HG03571 (cell line): ENCODE measurements at regions not wholly inside any gene's neighbourhood (a gene's known extent, or its start where the extent isn't known, plus 50 kb on each side); places are given as distances from the start of the nearest gene placed in this dataset.
"Not testable (repeated sequence)": the region's sequence is repeated elsewhere in the genome, so short reads cannot be mapped to it uniquely, and the experiment has no call there.

Source experiments
- ATAC-seq: cut with Tn5 transposase; IDR thresholded peaks from one replicate; pipeline ENCODE4 v1.9.1; 2021; ENCODE audit not compliant: unreplicated experiment

DNA sequence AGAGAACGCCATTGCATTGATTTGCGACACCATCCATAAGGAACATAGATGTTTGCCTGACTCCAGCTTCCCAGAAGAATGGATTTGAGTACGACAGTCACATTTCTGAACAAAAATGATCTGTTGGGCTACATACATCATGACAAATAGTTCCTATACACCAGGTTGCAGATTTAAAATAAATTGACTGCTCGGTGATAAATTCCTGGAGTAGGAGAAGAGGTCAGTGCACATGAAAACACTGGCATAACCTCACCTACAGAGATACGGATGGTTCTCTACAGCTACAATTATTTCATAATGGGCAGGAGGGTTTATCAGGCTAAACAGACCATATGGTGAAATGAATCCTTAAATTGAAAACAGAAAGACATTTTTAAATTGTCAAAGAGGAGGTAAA lies 316.5 kb upstream of the ADARB2 start:
- ATAC-seq, result no peak

DNA sequence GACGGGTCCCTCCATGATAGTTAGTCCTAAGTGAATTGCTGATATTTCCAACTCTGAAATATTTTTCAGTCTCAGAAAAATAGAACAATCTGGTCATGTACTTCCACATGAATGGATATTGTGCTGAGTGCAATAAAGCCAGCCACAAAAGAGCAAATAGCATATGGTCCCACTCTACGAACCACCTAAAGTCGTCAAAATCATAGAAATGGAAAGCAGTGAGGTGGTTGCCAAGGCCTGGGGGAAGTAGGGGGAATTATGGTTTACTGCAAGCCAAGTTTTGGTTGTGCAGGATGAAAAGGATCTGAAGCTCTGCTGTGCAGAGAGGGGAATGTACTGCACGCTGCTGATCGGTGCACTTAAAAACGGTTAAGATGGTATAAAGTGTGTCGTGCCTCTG lies 313.8 kb upstream of the ADARB2 start:
- ATAC-seq, result no peak

DNA sequence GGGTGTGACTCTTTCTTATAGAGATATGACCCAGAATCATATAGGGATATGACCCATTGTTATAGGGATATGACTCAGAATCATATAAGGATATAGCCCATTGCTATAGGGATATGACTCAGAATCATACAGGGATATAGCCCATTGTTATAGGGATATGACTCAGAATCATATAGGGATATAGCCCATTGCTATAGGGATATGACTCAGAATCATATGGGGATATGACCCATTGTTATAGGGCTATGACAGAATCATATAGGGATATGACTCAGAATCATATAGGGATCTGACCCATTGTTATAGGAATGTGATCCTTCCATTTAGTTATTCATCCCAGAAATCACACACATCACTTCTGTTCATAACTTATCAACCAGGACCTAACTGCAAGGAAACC lies 312.2 kb upstream of the ADARB2 start:
- no peak for ATAC-seq

DNA sequence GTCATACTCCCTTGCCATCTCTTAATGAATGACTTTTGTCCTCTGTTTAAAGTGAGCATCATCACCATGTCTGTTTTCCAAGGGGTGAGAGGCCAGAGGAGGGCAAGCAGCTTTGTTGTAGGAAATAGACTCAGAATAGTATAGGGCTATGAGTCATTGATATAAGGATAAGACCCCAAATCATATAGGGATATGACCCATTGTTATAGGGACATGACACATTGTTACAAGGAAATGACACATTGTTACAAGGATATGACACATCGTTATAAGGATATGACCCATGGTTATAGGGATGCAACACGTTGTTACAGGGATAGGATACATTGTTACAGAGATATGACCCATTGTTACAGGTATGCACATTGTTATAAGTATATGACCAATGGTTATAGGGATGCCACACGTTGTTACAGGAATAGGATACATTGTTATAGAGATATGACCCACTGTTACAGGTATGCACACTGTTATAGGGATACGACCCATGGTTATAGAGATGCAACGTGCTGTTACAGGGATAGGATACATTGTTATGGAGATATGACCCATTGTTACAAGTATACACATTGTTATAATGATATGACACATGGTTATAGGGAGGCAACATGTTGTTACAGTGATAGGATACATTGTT lies 311.1 kb upstream of the ADARB2 start:
- ATAC-seq, result no peak

DNA sequence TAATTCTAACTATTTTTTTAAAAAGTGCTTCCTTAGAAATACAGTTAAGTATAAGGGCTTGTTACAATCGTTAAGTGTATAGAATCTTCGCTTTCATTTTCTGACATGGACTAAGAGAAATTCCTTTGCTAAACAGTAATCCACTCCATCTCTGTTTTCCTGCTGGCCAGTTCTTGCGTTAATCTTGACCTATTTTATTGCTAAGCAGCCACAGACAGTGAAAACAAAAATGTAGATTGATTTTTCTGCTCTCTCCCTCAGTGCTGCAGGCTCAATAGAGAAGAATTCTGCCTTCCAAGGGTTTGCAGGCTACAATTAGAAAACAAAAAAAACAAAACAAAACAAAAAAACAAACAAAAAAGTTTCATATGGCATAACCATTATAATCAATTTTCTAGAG lies 310.4 kb upstream of the ADARB2 start:
- ATAC-seq, result no peak

DNA sequence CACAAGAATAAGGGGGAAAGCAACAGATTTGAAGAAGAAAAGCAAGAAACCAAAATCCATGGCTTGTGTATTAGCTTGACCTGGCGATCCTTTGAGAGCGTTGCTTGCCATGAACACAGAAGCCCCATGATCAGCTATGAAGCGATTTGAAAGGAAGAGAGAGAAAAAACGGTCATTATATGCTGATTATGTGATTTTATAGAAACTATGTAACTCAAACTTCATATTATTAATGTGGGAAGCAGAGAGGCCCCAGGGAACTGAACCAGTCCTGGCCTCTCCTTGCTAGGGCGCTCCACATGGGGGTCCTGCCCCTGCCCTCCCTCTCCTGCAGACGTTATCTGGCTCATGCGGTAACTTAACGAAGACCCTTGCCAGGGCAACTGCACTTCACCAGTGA lies 306.1 kb upstream of the ADARB2 start:
- ATAC-seq, result no peak

DNA sequence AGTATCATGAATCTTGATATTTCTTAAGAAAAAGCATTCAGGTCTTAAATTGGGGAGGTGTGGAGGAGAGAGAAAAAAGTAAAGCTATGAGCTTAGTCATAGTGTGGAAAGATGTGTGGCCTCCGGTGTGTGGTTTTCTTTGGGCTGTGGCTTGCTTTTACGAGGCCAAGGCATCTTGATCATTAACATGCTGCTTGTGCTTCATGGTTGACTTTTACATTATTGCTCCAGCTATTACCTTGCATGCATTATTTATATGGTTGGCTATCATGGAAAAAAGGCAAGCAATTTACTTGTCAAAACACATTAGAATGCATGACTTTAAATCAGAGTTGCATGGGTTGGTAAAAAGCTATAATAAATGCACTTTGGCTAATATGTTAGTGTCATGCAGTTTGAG lies 300.7 kb upstream of the ADARB2 start:
- ATAC-seq, result no peak

DNA sequence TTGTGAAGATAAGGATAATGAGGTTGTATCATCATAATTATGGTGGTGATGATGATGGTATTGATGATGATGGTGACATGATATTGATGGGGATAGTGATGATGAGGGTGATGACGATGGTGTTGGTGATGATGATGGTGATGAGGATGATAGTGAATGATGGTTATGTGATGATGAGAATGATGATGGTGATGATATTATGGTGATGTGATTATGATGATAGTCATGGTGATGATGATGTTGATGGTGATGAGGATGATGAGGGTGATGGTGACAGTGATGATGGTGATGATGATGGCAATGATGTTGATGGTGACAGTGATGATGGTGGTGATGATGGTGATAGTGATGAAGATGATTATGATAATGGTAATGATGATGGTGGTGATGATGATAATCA lies 299.9 kb upstream of the ADARB2 start:
- no peak for ATAC-seq

DNA sequence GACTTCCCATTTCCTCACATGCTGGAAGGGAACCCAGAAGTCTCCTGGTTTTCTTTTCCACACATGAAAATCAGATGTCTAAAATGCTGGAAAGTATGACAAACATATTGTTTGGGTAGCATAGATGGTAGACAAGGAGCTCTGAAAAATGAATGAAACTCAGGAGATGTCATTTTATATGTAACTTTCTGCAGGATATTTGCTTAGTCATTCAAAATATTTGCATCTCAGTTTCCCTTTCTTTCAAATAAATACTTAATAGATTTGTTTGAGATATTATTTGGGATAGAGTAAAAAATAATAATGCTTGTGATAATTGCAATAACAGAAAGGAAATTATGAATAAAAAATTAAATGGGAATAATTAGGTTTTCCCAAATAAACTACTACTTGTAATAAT lies 298.9 kb upstream of the ADARB2 start:
- ATAC-seq, result no peak

DNA sequence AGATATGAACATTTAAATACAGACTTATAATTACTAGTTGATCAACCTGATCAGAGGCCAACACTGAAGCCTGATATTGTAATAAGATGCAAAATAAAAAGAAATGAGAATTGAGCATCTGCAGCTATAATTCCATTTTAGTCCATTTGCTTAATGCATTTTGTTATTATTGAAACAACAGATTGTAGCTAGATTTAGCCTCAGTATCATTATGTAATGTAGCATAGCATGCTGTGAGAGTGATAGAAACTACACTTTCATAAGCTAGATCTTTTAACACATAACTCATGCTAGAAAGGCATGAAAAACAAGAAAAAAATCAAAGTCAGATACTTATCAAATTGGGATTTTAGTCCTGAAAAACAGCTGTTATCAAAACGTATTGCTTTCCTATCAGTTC lies 292.7 kb upstream of the ADARB2 start:
- ATAC-seq, result no peak

DNA sequence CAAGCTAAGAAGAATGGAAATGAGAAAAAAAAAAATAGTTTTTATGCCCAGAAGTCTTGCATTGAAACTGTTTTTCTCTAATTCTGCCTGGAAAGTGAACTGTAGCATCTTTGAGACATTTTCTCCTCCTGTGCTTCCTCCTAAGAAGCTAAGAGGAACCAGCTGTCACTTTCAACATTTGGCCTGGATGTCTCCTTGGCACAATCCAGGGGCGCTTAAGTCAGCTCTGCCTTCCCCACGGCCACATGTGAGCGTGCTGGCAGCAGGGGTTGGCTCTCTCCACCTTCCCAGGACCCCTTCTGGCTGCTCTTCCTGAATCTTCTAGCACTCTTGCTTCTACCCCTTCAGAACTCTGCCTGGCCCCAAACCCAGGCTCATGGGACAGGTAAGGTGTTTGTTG lies 289.6 kb upstream of the ADARB2 start:
- ATAC-seq, result no peak

DNA sequence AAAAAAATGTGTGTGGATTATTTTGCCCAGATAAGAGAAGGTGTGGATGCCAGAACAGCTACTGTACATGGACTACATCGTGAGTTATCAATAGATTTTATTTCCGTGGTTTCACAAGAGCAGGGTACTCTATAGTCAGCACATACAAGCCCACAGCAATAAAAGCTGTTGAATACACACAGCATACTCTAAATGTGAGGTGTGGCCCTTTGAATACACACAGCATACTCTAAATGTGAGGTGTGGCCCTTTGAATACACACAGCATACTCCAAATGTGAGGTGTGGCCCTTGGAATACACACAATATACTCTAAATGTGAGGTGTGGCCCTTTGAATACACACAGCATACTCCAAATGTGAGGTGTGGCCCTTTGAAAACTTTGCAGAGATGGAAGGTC lies 287.4 kb upstream of the ADARB2 start:
- ATAC-seq, result not testable (repeated sequence)

DNA sequence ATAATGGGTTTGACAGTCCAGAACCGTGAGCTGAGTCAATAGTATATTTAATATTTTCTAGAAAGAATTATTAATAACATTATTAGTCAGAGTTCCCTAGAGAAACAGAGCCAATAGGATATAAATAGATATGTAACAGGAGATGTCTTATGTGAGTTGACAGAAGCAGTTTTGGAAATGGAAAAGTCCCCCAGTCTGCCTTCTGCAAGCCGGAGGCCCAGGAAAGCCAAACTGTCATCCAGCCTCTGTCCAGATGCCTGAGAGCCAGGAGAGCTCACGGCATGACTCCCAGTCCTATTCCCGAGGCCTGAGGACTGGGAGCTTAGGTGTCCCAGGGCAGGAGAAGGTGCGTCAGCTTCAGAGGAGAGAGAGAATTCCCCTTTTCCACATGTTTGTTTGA lies 286.4 kb upstream of the ADARB2 start:
- no peak for ATAC-seq

DNA sequence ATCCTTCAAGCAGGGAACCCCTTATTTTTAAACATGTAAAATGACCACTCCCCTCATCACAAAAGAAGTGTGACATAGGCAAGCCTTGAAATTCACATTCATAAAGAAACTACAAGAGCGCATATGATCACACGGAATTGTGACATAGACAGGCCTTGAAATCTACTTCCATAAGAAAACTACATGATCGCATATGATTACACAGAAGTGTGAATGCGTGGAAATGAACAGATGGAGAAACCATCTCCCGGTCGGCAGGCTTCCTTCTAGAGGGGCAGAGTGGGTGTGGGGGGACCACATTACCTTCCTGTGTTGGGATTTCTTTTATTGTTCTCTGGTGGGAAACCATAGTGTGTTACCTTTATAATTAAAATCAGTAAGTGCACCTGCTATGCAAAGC lies 285.1 kb upstream of the ADARB2 start:
- ATAC-seq, result no peak

DNA sequence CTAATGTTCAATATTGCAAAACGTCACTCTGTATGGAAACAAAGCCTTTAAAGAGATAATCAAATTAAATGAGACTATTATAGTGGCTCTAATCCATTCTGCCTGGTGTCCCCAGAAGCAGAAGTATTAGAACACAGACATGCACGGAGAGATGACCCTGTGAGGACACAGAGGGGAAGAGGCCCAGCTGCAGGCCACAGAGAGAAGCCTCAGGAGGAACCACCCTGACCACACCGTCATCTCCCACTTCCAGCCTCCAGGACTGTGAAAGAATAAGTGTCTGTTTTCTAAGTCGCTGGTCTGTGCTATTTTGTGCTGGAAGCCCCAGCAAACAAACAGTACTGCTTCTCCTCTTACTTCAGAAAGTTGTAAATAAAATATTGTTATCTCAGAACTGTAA lies 283.5 kb upstream of the ADARB2 start:
- no peak for ATAC-seq

DNA sequence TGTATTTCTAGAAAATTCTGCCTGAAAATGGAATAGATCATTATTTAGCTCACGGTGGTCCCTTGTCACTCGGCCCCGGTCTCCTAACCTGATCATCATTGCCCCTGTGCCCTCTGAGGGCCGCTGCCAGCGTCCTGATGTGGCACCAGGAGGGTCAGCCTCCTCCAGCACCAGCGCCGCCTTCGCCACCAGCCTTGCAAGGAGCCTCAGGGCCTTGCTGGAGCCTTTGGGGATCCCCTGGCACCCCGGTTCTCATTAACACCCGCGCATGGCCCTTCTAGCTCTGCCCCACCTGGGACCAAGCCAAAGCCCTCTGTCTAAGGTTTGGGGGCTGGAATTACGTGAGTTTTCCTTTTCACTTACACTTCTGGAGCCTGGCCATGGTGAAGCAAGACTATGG lies 282.5 kb upstream of the ADARB2 start:
- no peak for ATAC-seq

DNA sequence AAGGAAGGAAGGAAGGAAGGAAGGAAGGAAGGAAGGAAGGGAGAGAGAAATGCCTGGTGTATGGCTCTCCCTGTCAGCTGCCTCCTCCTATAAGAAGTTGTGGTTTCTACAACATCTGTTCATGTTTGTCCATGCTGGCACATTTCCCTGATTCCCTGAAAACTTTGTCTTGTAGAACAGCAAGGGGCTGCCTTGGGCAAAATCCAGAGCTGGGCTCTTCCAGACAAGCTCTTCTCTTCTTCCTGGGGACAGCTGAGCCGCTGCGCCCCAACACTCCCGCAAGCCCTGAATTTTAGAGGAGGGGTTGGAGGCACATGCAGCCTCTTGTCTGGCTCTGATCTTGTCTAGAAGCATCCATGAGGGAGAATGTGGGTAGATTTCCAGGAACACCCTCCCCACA lies 282.0 kb upstream of the ADARB2 start:
- no peak for ATAC-seq

DNA sequence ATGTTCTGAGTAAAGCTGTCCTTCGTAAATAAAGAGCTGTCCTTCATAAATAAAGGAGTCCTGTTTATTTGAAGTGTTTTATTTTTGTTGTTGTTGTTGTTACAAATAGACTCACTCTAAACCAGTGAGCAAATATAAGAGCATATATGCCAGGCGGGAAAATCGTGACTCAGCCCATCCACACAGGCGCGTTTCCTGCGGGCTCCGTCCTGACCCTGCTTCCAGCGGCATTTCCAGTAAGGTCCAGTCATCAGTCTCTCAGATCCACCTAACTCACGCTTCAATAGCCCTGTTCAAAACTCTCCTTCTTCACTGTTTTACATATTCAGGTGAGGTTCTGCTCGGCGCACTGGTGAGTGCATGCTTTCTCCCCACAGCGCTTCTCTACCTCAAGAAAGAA lies 277.2 kb upstream of the ADARB2 start:
- no peak for ATAC-seq

DNA sequence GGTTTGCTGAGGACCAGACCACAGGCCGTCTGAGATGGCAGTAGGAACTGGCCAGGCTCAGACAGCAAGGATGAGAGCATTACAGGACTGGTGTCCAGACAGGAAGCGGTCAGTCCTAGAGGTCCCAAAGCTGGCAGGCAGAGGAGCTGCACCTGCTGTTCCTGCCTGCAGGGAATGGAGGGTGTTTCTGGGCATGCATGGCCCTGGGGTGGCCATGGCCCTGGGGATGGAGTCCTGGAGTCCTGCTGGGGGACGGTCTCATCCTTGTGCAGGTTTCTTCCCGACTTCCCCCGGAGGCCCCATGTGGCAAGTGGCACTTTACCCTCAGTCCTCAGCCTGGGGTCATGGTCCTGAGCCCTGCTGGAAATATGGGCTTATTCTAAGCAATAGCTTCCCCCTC lies 274.9 kb upstream of the ADARB2 start:
- ATAC-seq, result no peak

DNA sequence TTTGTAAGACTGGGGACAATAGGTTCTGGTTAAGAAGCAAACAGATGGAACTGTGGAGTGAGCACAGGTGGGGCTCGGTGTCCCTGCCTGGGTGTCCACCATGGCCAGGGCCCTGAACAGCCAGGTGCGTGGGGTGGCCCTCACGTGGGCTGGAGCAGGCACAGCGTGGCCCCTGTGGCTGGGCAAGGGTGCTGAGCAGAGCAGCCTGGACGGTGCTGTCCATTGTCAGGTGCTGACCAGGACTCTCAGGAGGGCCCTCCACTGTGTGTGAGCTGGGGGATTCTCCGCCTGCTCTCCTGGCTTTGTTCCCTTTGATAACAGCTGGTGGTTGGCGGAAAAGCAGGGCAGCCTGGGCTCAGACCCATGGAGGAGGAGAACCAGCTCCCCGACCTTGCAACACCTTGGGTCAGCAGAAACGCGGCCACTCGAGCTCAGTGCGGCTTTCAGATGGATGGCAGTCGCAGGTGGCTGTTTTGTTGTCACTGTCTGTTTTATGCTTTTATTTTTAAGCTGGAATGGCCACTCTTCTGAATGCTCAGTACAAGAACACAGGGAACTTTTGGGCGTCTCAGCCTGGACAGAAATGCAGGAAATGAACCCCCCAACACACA lies 273.9 kb upstream of the ADARB2 start:
- no peak for ATAC-seq

DNA sequence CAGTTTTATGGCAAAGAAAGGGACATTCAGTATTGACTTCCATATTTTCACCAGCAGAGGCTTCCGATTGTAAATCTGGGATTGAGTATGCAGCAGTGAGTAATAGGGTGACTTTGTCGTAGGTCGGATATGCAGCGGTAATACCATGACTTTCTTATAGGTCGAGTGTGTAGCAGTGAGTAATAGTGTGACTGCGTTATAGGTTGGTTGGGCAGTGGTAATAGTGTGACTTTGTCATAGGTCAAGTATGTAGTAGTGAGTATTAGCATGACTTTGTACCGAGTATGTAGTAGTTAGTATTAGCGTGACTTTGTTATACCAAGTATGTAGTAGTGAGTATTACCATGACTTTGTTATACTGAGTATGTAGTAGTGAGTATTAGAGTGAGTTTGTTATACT lies 268.2 kb upstream of the ADARB2 start:
- ATAC-seq, result no peak

DNA sequence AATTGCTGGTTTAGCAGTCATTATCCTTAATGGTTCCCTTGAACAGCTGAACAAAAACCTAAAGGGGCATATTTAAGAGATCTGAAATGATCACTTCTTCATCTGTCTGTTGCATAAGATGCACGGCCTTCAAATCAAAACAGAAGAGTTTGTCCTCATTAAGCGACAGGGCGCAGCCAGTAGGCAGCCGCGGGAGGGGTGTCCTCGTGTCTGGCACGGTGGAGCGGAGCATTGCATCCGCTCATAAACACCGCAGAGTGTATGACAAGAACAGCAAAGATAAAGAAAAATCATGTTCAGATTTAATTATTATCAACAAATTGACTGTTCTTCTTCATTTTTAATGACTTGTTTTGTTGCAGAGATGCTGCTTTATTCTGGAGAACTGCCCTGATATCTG lies 255.6 kb upstream of the ADARB2 start:
- no peak for ATAC-seq

DNA sequence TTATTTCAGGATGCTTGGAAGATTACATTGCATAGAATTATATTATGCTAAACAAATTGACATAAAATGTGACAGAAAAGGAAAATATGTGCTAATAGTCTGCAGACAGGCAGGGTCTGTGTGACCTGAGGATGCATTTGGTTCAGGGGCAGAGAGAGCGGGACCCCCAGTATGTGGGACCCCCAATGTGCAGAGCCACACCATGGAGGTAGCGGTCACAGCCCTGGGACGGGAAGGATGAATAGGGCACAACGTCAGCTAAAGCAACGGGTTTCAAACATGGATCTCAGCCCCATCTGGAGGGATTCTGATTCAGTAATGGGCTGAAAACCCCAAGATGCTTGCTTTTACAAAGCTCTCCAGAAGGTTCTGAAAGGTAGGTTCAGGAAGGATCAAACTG lies 251.8 kb upstream of the ADARB2 start:
- ATAC-seq, result no peak
